ENCODE measurements at regions not wholly inside any gene's neighbourhood (a gene's known extent, or its start where the extent isn't known, plus 50 kb on each side); places are given as distances from the start of the nearest gene placed in this dataset.

- Histone ChIP-seq H3K27me3 (replicated peaks; ENCODE audit: insufficient read depth) (no peaks in the 10 kb centered on the region), H3K27ac (no peak overlapping the region), H3K4me1 (ENCODE audit: control insufficient read depth in 1 of 2, low read depth in 2 of 2) (no peaks in the 10 kb centered on the region), H3K9me3 (no peaks in the 10 kb centered on the region), H3K36me3 (no peaks in the 10 kb centered on the region), H3K4me3 (no peak overlapping the region)
- TF ChIP-seq CTCF (IDR thresholded peaks at IDR 0.05) = no peak
- DNase-seq (ENCODE audit: low spot score) = no peak
- ATAC-seq (ENCODE audit: insufficient number of reproducible peaks, low FRiP score, low read depth) = no peak
Measured at GRCh38 chr5:133839721-133840120, 128.7 kb downstream of the C5orf15 start.

GRCh38 chr5:133839090-133839489, 129.3 kb downstream of the C5orf15 start:
- Histone ChIP-seq H3K36me3 (no peaks in the 10 kb centered on the region), H3K9me3 (no peaks in the 10 kb centered on the region), H3K27ac (no peak overlapping the region), H3K4me1 (ENCODE audit: control insufficient read depth in 1 of 2, low read depth in 2 of 2) (no peaks in the 10 kb centered on the region), H3K4me3 (no peak overlapping the region), H3K27me3 (replicated peaks; ENCODE audit: insufficient read depth) (no peaks in the 10 kb centered on the region)
- ATAC-seq (ENCODE audit: insufficient number of reproducible peaks, low FRiP score, low read depth) = no peak
- no peak for DNase-seq (ENCODE audit: low spot score)
- TF ChIP-seq CTCF (IDR thresholded peaks at IDR 0.05) = no peak

GRCh38 chr5:133838286-133838685, 130.1 kb downstream of the C5orf15 start:
- Histone ChIP-seq H3K36me3 (no peaks in the 10 kb centered on the region), H3K4me1 (ENCODE audit: control insufficient read depth in 1 of 2, low read depth in 2 of 2) (no peaks in the 10 kb centered on the region), H3K4me3 (no peak overlapping the region), H3K27me3 (replicated peaks; ENCODE audit: insufficient read depth) (no peaks in the 10 kb centered on the region), H3K9me3 (no peaks in the 10 kb centered on the region), H3K27ac (no peak overlapping the region)
- no peak for TF ChIP-seq CTCF (IDR thresholded peaks at IDR 0.05)
- no peak for ATAC-seq (ENCODE audit: insufficient number of reproducible peaks, low FRiP score, low read depth)
- no peak for DNase-seq (ENCODE audit: low spot score)

- Histone ChIP-seq H3K27ac (no peak overlapping the region), H3K9me3 (no peaks in the 10 kb centered on the region), H3K36me3 (no peaks in the 10 kb centered on the region), H3K4me1 (ENCODE audit: control insufficient read depth in 1 of 2, low read depth in 2 of 2) (no peaks in the 10 kb centered on the region), H3K27me3 (replicated peaks; ENCODE audit: insufficient read depth) (no peaks in the 10 kb centered on the region), H3K4me3 (no peak overlapping the region)
- TF ChIP-seq CTCF (IDR thresholded peaks at IDR 0.05) = no peak
- ATAC-seq (ENCODE audit: insufficient number of reproducible peaks, low FRiP score, low read depth) = no peak
- no peak for DNase-seq (ENCODE audit: low spot score)
Measured at GRCh38 chr5:133831491-133832224, 136.8 kb downstream of the C5orf15 start.

- DNase-seq (ENCODE audit: low spot score) = no peak
Measured at GRCh38 chr5:133830911-133831310, 137.5 kb downstream of the C5orf15 start.

More at GRCh38 chr5:133830911-133831310, 137.5 kb downstream of the C5orf15 start:
- Histone ChIP-seq H3K27ac (no peak overlapping the region), H3K4me3 (no peak overlapping the region), H3K4me1 (ENCODE audit: control insufficient read depth in 1 of 2, low read depth in 2 of 2) (no peaks in the 10 kb centered on the region), H3K9me3 (no peaks in the 10 kb centered on the region), H3K27me3 (replicated peaks; ENCODE audit: insufficient read depth) (no peaks in the 10 kb centered on the region), H3K36me3 (no peaks in the 10 kb centered on the region)
- no peak for TF ChIP-seq CTCF (IDR thresholded peaks at IDR 0.05)
- no peak for ATAC-seq (ENCODE audit: insufficient number of reproducible peaks, low FRiP score, low read depth)

Measured in thoracic aorta (tissue), 2 donors.